Astrocyte (in vitro differentiated cells and primary cell): ENCODE measurements at regions not wholly inside any gene's neighbourhood (a gene's known extent, or its start where the extent isn't known, plus 50 kb on each side); places are given as distances from the start of the nearest gene placed in this dataset.
"Not testable (repeated sequence)": the region's sequence is repeated elsewhere in the genome, so short reads cannot be mapped to it uniquely, and the experiment has no call there.

Experiments
- DNase-seq: peaks from one replicate; pipeline ENCODE4 v3.0.0-alpha.2; 2010; ENCODE audit warnings: low read depth
- FAIRE-seq: peaks from 2 replicates; lab custom pipeline; 2011; peaks lifted over from hg19 to GRCh38; lab: Jason Lieb, UNC
- H2AFZ ChIP-seq: 2 replicates; pipeline ENCODE4 v1.6.0; 2012; ENCODE audit warnings: low read depth, low read length, inconsistent platforms
- H3K27ac ChIP-seq: 2 replicates; pipeline ENCODE4 v1.5.1; 2011; ENCODE audit warnings: low read depth, low read length, inconsistent platforms
- H3K27me3 ChIP-seq: 2 replicates; pipeline ENCODE4 v1.6.0; 2011; ENCODE audit warnings: low read length, inconsistent platforms; ENCODE audit not compliant: insufficient read depth
- H3K36me3 ChIP-seq: 2 replicates; pipeline ENCODE4 v1.5.1; 2011; ENCODE audit warnings: low read length, inconsistent platforms; ENCODE audit not compliant: insufficient read depth
- H3K4me1 ChIP-seq: 2 replicates; pipeline ENCODE4 v1.5.1; 2011; ENCODE audit warnings: low read length, inconsistent platforms; ENCODE audit not compliant: insufficient read depth
- H3K4me2 ChIP-seq: 2 replicates; pipeline ENCODE4 v1.6.0; 2012; ENCODE audit warnings: low read length, inconsistent platforms
- H3K4me3 ChIP-seq: 2 replicates; pipeline ENCODE4 v1.5.1; 2011; ENCODE audit warnings: low read depth, mild to moderate bottlenecking, low read length, inconsistent platforms; ENCODE audit not compliant: insufficient read depth
- H3K79me2 ChIP-seq: 2 replicates; pipeline ENCODE4 v1.6.0; 2012; ENCODE audit warnings: mild to moderate bottlenecking, low read length, inconsistent platforms; ENCODE audit not compliant: insufficient read depth
- H3K9ac ChIP-seq: 2 replicates; pipeline ENCODE4 v1.6.0; 2012; ENCODE audit warnings: mild to moderate bottlenecking, low read length, inconsistent platforms
- H3K9me3 ChIP-seq: 2 replicates; pipeline ENCODE4 v1.5.1; 2012; ENCODE audit warnings: low read depth, mild to moderate bottlenecking, low read length, inconsistent platforms; ENCODE audit not compliant: insufficient read depth
- H4K20me1 ChIP-seq: 2 replicates; pipeline ENCODE4 v1.6.0; 2012; ENCODE audit warnings: low read length, inconsistent platforms; ENCODE audit not compliant: insufficient read depth
- H3K27ac Mint-ChIP-seq: one replicate; pipeline ENCODE4 v1.8.0; 2021; ENCODE audit warnings: mild to moderate bottlenecking, mixed read lengths; ENCODE audit not compliant: unreplicated experiment
- H3K27me3 Mint-ChIP-seq: one replicate; pipeline ENCODE4 v1.8.0; 2021; ENCODE audit warnings: low read depth, mixed read lengths; ENCODE audit not compliant: unreplicated experiment
- H3K36me3 Mint-ChIP-seq: one replicate; pipeline ENCODE4 v1.8.0; 2021; ENCODE audit warnings: low read depth, mixed read lengths; ENCODE audit not compliant: unreplicated experiment
- H3K4me1 Mint-ChIP-seq: one replicate; pipeline ENCODE4 v1.8.0; 2021; ENCODE audit warnings: low read depth, mixed read lengths; ENCODE audit not compliant: unreplicated experiment
- H3K4me3 Mint-ChIP-seq: one replicate; pipeline ENCODE4 v1.8.0; 2021; ENCODE audit warnings: mild to moderate bottlenecking, moderate library complexity, mixed read lengths; ENCODE audit not compliant: unreplicated experiment
- H3K9me3 Mint-ChIP-seq: one replicate; pipeline ENCODE4 v1.8.0; 2021; ENCODE audit warnings: mild to moderate bottlenecking, mixed read lengths; ENCODE audit not compliant: unreplicated experiment
- EZH2 ChIP-seq: IDR thresholded peaks from 2 replicates; pipeline ENCODE4 v1.6.1; 2012; ENCODE audit warnings: mild to moderate bottlenecking, low read length, inconsistent platforms; ENCODE audit not compliant: insufficient read depth
- TF ChIP-seq, protein P1 (sequence below): IDR thresholded peaks from 2 replicates; pipeline ENCODE4 v1.5.1; 2011; ENCODE audit warnings: low read depth, mild to moderate bottlenecking, inconsistent platforms, low read length, moderate library complexity; ENCODE audit not compliant: insufficient read depth

DNA sequence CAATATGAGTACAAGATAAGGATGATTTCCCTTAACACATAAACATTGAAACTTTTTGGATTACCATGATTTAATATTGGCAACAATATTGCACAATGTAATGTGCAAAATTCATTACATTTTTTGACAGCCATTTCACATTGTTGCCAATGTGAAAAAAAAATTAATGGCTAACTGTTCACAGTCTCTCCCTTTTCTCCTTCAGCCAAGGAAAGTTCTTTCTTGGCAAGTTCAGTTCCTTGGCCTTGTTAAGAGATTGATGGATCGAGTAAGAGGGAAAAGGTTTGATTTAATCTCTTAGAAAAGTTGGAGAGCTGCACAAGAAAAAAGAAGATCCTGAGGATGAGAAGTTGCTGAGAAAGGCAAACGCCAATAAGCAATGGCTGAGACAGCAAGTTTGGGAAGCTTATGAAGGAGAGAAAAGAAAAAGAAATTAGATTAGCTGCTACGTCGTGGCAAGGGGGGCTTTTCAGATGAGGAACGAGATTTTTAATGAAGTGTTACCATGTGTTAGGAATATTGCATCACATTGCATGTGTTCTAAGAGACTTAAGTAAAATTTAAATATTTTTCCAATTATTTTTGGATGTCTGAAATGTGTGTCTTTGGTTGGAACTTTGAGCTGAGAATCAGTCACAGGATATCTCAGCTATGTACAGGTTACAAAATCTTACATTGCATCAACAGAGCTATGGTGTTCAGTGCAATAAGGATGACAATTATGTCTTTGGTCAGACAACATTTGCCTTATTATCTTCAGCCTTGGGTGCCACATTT is 61.4 kb upstream of the ZNF280D start:
- Histone ChIP-seq H3K27ac (no peak overlapping the region), H3K27me3 (no peaks in the 10 kb centered on the region), H3K4me1 (peaks cover 8% of the 10 kb centered on the region), H3K79me2 (no peaks in the 10 kb centered on the region), H3K9me3 (no peaks in the 10 kb centered on the region), H3K9ac (no peak overlapping the region), H3K4me2 (peak overlapping the region; percentile 12), H3K36me3 (no peaks in the 10 kb centered on the region), H3K4me3 (no peak overlapping the region), H2AFZ (no peak overlapping the region), H4K20me1 (no peaks in the 10 kb centered on the region)
- TF ChIP-seq, protein P1, sequence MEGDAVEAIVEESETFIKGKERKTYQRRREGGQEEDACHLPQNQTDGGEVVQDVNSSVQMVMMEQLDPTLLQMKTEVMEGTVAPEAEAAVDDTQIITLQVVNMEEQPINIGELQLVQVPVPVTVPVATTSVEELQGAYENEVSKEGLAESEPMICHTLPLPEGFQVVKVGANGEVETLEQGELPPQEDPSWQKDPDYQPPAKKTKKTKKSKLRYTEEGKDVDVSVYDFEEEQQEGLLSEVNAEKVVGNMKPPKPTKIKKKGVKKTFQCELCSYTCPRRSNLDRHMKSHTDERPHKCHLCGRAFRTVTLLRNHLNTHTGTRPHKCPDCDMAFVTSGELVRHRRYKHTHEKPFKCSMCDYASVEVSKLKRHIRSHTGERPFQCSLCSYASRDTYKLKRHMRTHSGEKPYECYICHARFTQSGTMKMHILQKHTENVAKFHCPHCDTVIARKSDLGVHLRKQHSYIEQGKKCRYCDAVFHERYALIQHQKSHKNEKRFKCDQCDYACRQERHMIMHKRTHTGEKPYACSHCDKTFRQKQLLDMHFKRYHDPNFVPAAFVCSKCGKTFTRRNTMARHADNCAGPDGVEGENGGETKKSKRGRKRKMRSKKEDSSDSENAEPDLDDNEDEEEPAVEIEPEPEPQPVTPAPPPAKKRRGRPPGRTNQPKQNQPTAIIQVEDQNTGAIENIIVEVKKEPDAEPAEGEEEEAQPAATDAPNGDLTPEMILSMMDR: no peak
- TF ChIP-seq EZH2: no peak
- Mint-ChIP-seq H3K27me3 (no peaks in the 10 kb centered on the region), H3K4me1 (no peaks in the 10 kb centered on the region), H3K4me3 (no peak overlapping the region), H3K36me3 (no peaks in the 10 kb centered on the region), H3K9me3 (peaks cover 3% of the 10 kb centered on the region), H3K27ac (no peak overlapping the region)
- DNase-seq (peak; percentile 46), FAIRE-seq (no peak)

DNA sequence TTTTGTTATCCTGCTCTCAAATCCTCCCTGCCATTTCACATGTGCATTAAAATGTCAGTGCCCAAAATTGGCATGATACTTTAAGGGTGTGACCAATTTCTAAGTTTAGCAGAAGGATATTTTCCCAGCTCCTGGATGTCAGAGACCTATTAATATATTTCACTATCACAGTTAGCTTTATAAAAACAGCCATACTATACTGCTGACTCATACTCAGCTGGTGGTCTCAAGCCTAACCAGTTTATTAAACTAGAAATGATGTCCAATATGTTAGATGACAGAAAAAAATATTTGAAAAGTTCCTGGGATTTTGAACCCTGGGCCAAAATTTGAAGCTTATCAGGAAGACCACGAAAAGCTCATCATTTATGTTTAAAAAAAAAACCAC is 60.9 kb upstream of the ZNF280D start:
- H3K9me3 Mint-ChIP-seq: peaks cover 5% of the 10 kb centered on the region
- Histone ChIP-seq H3K27me3 (no peaks in the 10 kb centered on the region), H3K79me2 (no peaks in the 10 kb centered on the region), H3K4me2 (peak overlapping the region; percentile 51), H3K9ac (no peak overlapping the region), H4K20me1 (no peaks in the 10 kb centered on the region), H3K4me1 (peaks cover 8% of the 10 kb centered on the region), H3K36me3 (no peaks in the 10 kb centered on the region), H3K27ac (no peak overlapping the region), H3K9me3 (no peaks in the 10 kb centered on the region), H2AFZ (no peak overlapping the region), H3K4me3 (no peak overlapping the region)
- no peaks in the 10 kb centered on the region for H3K36me3 Mint-ChIP-seq
- no peaks in the 10 kb centered on the region for H3K4me1 Mint-ChIP-seq
- H3K27ac Mint-ChIP-seq: no peak overlapping the region
- FAIRE-seq (no peak), DNase-seq (peak; percentile 75)
- TF ChIP-seq, protein P1: no peak
- TF ChIP-seq EZH2: no peak
- no peak overlapping the region for H3K4me3 Mint-ChIP-seq
- H3K27me3 Mint-ChIP-seq: no peaks in the 10 kb centered on the region

DNA sequence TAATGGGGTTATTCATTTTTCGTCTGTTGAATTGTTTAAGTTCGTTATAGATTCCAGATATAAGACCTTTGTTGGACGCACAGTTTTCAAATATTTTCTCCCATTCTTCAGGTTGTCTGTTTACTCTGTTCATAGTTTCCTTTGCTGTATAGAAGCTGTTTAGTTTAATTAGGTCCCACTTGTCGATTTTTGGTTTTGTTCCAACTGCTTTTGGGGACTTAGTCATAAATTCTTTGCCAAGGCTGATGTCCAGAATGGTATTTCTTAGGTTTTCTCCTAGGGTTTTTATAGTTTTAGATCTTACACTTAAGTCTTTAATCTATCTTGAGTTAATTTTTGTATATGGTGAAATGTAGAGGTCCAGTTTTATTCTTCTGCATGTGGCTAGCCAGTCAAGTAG is 58.9 kb upstream of the ZNF280D start:
- Histone ChIP-seq H3K9me3 (no peaks in the 10 kb centered on the region), H2AFZ (no peak overlapping the region), H3K4me3 (no peak overlapping the region), H3K36me3 (no peaks in the 10 kb centered on the region), H3K27ac (no peak overlapping the region), H4K20me1 (no peaks in the 10 kb centered on the region), H3K9ac (no peak overlapping the region), H3K79me2 (no peaks in the 10 kb centered on the region), H3K27me3 (no peaks in the 10 kb centered on the region), H3K4me1 (peaks cover 8% of the 10 kb centered on the region), H3K4me2 (no peak overlapping the region)
- FAIRE-seq: no peak
- Mint-ChIP-seq H3K27ac (no peak overlapping the region), H3K9me3 (peaks cover 9% of the 10 kb centered on the region), H3K4me3 (no peak overlapping the region), H3K4me1 (no peaks in the 10 kb centered on the region), H3K27me3 (no peaks in the 10 kb centered on the region), H3K36me3 (peaks cover 3% of the 10 kb centered on the region)
- DNase-seq: no peak
- TF ChIP-seq EZH2: no peak
- TF ChIP-seq, protein P1: no peak

DNA sequence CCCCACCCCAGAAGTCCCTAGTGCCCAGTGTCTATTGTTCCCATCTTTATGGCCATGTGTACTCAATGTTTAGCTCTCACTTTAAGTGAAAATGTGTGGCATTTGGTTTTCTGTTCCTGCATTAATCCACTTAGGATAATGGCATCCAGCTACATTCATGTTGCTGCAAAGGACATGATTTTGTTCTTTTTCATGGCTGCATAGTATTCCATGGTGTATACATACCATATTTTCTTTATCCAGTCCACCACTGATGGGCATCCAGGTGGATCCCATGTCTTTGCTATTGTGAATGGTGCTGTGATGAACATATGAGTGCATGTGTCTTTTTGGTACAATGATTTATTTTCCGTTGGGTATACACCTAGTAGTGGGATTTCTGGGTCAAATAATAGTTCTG is 58.2 kb upstream of the ZNF280D start:
- not testable (repeated sequence) for H3K9me3 ChIP-seq, H3K9me3 Mint-ChIP-seq, DNase-seq, H3K27ac Mint-ChIP-seq, H3K9ac ChIP-seq, H3K36me3 Mint-ChIP-seq, H3K4me3 ChIP-seq, H3K27ac ChIP-seq, H3K4me3 Mint-ChIP-seq, H3K27me3 ChIP-seq, FAIRE-seq, H3K27me3 Mint-ChIP-seq, H3K4me2 ChIP-seq, H2AFZ ChIP-seq, H4K20me1 ChIP-seq, H3K79me2 ChIP-seq, H3K4me1 ChIP-seq, H3K4me1 Mint-ChIP-seq, H3K36me3 ChIP-seq
